Psoas muscle (tissue), 7 donors: ENCODE measurements at regions not wholly inside any gene's neighbourhood (a gene's known extent, or its start where the extent isn't known, plus 50 kb on each side); places are given as distances from the start of the nearest gene placed in this dataset.
A peak's percentile ranks its signal among the peaks of the same experiment; 100 is the strongest.

Experiments
- ATAC-seq, 4 donors: fragments of 200-7000 bp; cut with Tn5 transposase; one replicate each; pipeline ENCODE4 v1.9.1; 2020; ENCODE audit warnings: moderate library complexity in 3 of 4, mild to moderate bottlenecking in 2 of 4
- DNase-seq, 2 donors: peaks; one replicate each; pipeline ENCODE4 v3.0.0-alpha.2; 2020
- H3K27ac ChIP-seq: fragments of 200-600 bp; one replicate; pipeline ENCODE4 v1.8.0; 2022
- H3K27me3 ChIP-seq, 3 donors: fragments of 200-600 bp in 1 of 3; one replicate each; pipeline versions ENCODE4 v1.6.1 to v1.8.0; 2013 to 2022; ENCODE audit warnings: low read length in 2 of 3, mild to moderate bottlenecking in 2 of 3, moderate library complexity in 1 of 3; ENCODE audit not compliant: insufficient read depth in 3 of 3
- H3K36me3 ChIP-seq, 2 donors: fragments of 200-600 bp in 1 of 2; one replicate each; pipeline versions ENCODE4 v1.6.1 to v1.8.0; 2013 to 2022; ENCODE audit warnings: low read depth in 1 of 2, mild to moderate bottlenecking in 1 of 2, moderate library complexity in 1 of 2; ENCODE audit not compliant: insufficient read depth in 1 of 2
- H3K4me1 ChIP-seq: fragments of 200-600 bp; one replicate; pipeline ENCODE4 v1.8.0; 2022
- H3K4me3 ChIP-seq: fragments of 200-600 bp; one replicate; pipeline ENCODE4 v1.8.0; 2022; ENCODE audit warnings: mild to moderate bottlenecking
- H3K9me3 ChIP-seq: fragments of 200-600 bp; one replicate; pipeline ENCODE4 v1.8.0; 2022
- WGBS, 3 donors: extraction: QIAGEN DNeasy Blood & Tissue Kit; methylation state at CpG; one replicate each; pipeline versions ENCODE4 v1.1.6 to v1.1.7; 2013; 5-methylcytosine and 5-hydroxymethylcytosine counted together
- intact Hi-C, 2 donors: fragments of 100-400 bp; cut with DNase I; formaldehyde crosslinking; loops; one replicate each; pipeline versions ENCODE4 v1.11.0 to v1.14.2; 2022
- TF ChIP-seq, protein P1 (sequence below): fragments of 200-600 bp; IDR thresholded peaks from one replicate; pipeline ENCODE4 v1.8.0; 2022; ENCODE audit warnings: antibody characterized with exemption
- donor health status: healthy with polysubstance abuse.
- donor health status: DM: no; HTN: no; CAD: no; lungs with moderate emphysema.
- donor health status: Bipolar disorder and iron deficiency.
- donor health status: healthy.
- donor health status: DM: yes; HTN: yes; CAD: no.
- donor health status: DM: no; HTN: no; CAD: no.
- donor health status: DM: yes; HTN: yes; CAD: no.

DNA sequence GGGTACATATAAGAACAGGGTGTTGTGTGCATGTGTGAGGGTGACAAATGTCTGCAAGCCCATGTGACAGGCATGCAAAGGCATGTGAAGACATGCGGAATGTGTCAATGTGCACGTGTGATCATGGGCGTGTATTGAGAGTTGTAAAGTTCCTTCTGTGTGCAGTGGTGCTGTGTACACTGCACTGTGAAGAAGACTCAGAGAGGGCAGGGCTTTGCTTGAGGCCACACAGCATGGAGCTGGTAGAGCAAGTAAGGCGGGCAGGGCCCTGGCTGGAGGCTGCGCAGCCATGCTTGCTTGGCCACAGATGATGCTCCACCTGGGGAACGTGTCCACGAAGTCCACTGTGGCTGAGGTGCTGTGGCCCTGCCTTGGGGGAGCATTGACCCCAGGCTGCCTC, 66.8 kb downstream of the PTPRS start:
- intact Hi-C loops = no loop called here
- no peak overlapping the region for H3K4me3 ChIP-seq
- H3K36me3 ChIP-seq = peaks cover 0 to 35% of the 10 kb centered on the region in 2 donors
- H3K4me1 ChIP-seq = no peaks in the 10 kb centered on the region
- no peak for DNase-seq
- TF ChIP-seq, protein P1, sequence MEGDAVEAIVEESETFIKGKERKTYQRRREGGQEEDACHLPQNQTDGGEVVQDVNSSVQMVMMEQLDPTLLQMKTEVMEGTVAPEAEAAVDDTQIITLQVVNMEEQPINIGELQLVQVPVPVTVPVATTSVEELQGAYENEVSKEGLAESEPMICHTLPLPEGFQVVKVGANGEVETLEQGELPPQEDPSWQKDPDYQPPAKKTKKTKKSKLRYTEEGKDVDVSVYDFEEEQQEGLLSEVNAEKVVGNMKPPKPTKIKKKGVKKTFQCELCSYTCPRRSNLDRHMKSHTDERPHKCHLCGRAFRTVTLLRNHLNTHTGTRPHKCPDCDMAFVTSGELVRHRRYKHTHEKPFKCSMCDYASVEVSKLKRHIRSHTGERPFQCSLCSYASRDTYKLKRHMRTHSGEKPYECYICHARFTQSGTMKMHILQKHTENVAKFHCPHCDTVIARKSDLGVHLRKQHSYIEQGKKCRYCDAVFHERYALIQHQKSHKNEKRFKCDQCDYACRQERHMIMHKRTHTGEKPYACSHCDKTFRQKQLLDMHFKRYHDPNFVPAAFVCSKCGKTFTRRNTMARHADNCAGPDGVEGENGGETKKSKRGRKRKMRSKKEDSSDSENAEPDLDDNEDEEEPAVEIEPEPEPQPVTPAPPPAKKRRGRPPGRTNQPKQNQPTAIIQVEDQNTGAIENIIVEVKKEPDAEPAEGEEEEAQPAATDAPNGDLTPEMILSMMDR = no peak
- 94 to 95% (median 95%) methylated on average over 7 of the region's 7 CpGs for WGBS, 3 donors
- H3K27me3 ChIP-seq = no peaks in the 10 kb centered on the region
- ATAC-seq = no peak
- H3K9me3 ChIP-seq = no peaks in the 10 kb centered on the region
- H3K27ac ChIP-seq = no peak overlapping the region

DNA sequence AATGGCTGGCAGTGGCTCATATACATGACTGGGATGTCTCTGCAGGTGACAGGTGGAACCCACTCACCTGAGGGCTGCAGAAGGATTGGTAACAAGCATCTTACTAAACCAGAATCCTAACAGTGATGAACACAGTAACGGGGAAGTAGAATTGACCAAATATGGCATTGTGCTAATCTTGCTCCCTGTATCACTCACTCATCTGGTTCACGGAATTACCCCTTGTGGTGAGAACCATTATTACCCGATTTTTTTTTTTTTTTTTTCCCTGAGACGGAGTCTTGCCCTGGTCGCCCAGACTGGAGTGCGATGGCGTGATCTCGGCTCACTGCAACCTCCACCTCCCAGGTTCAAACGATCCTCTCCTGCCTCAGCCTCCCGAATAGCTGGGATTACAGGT, 69.5 kb downstream of the PTPRS start:
- DNase-seq = no peak
- no peak for ATAC-seq
- no peaks in the 10 kb centered on the region for H3K27me3 ChIP-seq
- peaks cover 0 to 35% of the 10 kb centered on the region in 2 donors for H3K36me3 ChIP-seq
- WGBS, 3 donors = 80 to 90% (median 84%) methylated on average over 10 of the region's 10 CpGs
- intact Hi-C loops = no loop called here
- TF ChIP-seq, protein P1 = no peak
- no peak overlapping the region for H3K4me3 ChIP-seq
- no peaks in the 10 kb centered on the region for H3K9me3 ChIP-seq
- no peak overlapping the region for H3K27ac ChIP-seq
- H3K4me1 ChIP-seq = no peaks in the 10 kb centered on the region

DNA sequence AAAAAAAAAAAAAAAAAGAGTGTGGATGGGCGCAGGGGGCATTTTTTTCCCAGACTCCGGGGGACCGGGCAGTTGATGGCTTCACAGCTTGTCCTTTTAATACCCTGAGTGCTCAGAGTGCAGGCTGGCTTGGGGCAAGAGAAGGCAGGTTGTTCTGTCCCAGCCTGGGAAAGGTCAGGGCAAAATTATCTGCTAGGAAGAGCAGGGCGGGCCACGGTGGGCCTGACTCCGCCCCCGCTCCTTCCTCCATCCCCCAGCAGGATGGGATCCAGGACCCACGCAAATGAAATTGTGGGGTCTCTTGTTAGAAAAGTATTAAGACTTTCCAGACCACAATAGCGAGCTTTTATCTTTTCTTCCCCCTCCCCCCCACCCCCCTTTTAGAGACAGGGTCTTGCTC, 70.7 kb downstream of the PTPRS start:
- Histone ChIP-seq H3K4me3 (no peak overlapping the region), H3K27ac (no peak overlapping the region), H3K36me3 (peaks cover 0 to 35% of the 10 kb centered on the region in 2 donors), H3K4me1 (no peaks in the 10 kb centered on the region), H3K9me3 (no peaks in the 10 kb centered on the region), H3K27me3 (no peaks in the 10 kb centered on the region)
- TF ChIP-seq, protein P1 = no peak
- ATAC-seq (no peak), DNase-seq (peak in 1 of 2 donors; percentile 7)
- 80 to 90% (median 86%) methylated on average over 8 to 9 of the region's 9 CpGs for WGBS, 3 donors
- intact Hi-C loops = no loop called here

DNA sequence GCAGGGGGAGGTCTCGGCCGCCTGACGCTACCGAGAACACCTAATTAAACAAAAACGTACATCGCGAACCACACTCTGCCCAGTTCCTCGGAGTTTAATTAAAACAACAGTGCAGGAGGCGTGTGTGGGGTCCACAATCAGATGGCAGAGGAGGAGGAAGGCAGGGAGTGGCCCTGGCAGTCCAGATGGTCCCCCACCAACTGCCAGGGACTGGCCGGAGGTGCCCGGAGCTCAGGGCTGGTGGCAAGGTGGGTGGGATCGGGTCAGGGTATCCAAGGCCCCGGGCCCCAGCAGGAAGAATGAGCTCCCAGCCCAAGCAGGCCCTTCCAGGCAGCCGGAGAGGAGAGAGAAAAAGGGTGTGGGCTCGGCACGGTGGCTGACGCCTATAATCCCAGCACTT, 71.3 kb downstream of the PTPRS start:
- TF ChIP-seq, protein P1 = no peak
- 90 to 95% (median 90%) methylated on average over 16 to 17 of the region's 17 CpGs for WGBS, 3 donors
- Histone ChIP-seq H3K9me3 (no peaks in the 10 kb centered on the region), H3K4me1 (no peaks in the 10 kb centered on the region), H3K27ac (no peak overlapping the region), H3K27me3 (no peaks in the 10 kb centered on the region), H3K36me3 (peaks cover 0 to 41% of the 10 kb centered on the region in 2 donors), H3K4me3 (no peak overlapping the region)
- ATAC-seq (no peak), DNase-seq (peak in 1 of 2 donors; percentile 27)
- intact Hi-C loops = no loop called here

DNA sequence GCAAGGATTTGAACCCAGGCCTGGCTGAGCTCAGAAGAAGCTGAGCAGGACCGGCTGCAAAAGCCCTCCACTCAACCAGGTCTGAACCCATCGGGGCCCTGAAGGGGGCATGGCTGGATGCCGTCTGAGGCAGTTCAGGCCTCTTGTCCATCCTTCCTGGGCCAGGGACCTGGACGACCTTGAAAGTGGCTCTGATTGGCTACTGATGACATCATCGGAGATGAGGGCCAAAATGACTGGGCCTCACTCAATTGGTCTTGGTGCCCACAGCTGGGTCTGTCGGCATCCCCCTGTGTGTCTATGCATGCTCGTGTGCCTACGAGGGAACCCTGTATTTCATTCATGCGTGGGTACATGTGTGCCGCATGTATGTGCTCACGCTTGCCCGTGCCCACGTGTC, 71.8 kb downstream of the PTPRS start:
- H3K36me3 ChIP-seq = peaks cover 0 to 44% of the 10 kb centered on the region in 2 donors
- no peak overlapping the region for H3K27ac ChIP-seq
- no peaks in the 10 kb centered on the region for H3K4me1 ChIP-seq
- no peaks in the 10 kb centered on the region for H3K9me3 ChIP-seq
- TF ChIP-seq, protein P1 = no peak
- ATAC-seq (no peak), DNase-seq (no peak)
- H3K27me3 ChIP-seq = no peaks in the 10 kb centered on the region
- no peak overlapping the region for H3K4me3 ChIP-seq
- 76 to 83% (median 78%) methylated on average over 13 of the region's 13 CpGs for WGBS, 3 donors
- intact Hi-C loops = no loop called here
